ENCODE measurements at regions not wholly inside any gene's neighbourhood (a gene's known extent, or its start where the extent isn't known, plus 50 kb on each side); places are given as distances from the start of the nearest gene placed in this dataset.

DNA sequence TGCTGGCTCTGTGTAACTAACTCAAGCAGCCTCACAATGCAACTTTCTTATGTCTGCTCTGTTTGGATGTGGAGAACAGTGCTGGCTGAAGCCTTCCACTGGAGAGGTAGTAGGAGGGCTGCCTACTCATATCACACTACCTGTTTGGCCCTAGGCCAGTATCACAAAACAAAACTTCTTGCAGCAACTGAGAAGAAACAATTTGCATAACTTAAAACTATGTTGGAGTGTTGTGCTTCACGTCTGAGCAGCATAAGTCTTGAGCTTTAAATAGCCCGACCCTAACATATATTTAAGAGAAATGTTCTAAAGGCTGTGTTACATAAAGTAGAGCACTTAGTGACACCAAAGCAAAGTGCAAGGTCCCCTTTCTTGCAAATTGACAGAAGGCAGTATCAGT is 204.9 kb upstream of the ACVR2A start:
- no peaks in the 10 kb centered on the region for H3K4me1 ChIP-seq
- H3K9me3 ChIP-seq = no peaks in the 10 kb centered on the region
- TF ChIP-seq, protein P1, sequence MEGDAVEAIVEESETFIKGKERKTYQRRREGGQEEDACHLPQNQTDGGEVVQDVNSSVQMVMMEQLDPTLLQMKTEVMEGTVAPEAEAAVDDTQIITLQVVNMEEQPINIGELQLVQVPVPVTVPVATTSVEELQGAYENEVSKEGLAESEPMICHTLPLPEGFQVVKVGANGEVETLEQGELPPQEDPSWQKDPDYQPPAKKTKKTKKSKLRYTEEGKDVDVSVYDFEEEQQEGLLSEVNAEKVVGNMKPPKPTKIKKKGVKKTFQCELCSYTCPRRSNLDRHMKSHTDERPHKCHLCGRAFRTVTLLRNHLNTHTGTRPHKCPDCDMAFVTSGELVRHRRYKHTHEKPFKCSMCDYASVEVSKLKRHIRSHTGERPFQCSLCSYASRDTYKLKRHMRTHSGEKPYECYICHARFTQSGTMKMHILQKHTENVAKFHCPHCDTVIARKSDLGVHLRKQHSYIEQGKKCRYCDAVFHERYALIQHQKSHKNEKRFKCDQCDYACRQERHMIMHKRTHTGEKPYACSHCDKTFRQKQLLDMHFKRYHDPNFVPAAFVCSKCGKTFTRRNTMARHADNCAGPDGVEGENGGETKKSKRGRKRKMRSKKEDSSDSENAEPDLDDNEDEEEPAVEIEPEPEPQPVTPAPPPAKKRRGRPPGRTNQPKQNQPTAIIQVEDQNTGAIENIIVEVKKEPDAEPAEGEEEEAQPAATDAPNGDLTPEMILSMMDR (IDR thresholded peaks at IDR 0.05) = no peak
- no peak for TF ChIP-seq POLR2AphosphoS5 (IDR thresholded peaks at IDR 0.05)
- TF ChIP-seq POLR2A (IDR thresholded peaks at IDR 0.05) = no peak
- H3K27ac ChIP-seq = no peak overlapping the region
- no peaks in the 10 kb centered on the region for H3K27me3 ChIP-seq
- H3K4me3 ChIP-seq = no peak overlapping the region
- no peaks in the 10 kb centered on the region for H3K36me3 ChIP-seq
- DNase-seq (ENCODE audit: low spot score in 2 of 2) = no peak
- intact Hi-C loops (cut with DNase I; ENCODE audit: low total_unique reads) = no loop called here

DNA sequence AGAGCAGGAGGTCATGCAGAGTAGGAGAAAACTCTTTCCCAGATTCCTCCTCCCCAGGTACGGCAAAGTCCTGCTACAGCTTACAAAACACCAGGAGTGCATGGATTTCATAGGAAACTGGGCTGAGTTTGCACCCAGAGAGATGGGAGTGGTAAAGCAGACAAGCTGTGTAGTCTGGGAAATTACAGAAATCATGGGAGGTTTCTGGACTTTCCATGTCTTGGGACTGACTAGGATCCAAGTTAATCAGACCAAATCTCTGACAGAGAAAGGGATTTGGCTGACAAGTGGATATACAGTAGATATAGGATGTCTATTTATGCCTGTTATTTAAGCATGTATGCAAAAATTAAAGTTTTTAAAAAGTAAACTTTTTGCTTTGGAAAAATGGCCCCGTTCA is 205.4 kb upstream of the ACVR2A start:
- TF ChIP-seq POLR2A (IDR thresholded peaks at IDR 0.05) (no peak), POLR2AphosphoS5 (IDR thresholded peaks at IDR 0.05) (no peak)
- TF ChIP-seq, protein P1 (IDR thresholded peaks at IDR 0.05) = no peak
- H3K27ac ChIP-seq = no peak overlapping the region
- no peak overlapping the region for H3K4me3 ChIP-seq
- DNase-seq (ENCODE audit: low spot score in 2 of 2) = no peak
- no peaks in the 10 kb centered on the region for H3K27me3 ChIP-seq
- no peaks in the 10 kb centered on the region for H3K36me3 ChIP-seq
- H3K4me1 ChIP-seq = no peaks in the 10 kb centered on the region
- intact Hi-C loops (cut with DNase I; ENCODE audit: low total_unique reads) = no loop called here
- no peaks in the 10 kb centered on the region for H3K9me3 ChIP-seq

DNA sequence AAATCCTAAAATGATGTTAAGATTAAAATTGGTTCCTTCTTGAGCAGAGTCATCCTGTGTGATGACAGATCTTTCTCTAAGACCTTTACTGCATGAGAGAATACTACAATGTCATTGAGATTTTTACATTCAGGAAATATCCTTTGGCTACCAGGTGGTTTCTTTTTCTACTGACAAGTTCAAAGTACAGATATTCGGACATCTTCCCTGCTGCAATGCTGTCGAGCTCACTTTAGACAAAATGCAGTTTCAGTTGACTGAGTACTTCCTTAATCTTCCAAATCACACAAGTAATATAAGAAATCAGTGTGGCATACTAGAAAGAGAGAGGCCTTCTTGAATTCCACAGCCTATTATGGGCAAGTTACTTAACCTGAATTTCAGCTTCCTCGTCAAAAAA is 207.9 kb upstream of the ACVR2A start:
- no peaks in the 10 kb centered on the region for H3K9me3 ChIP-seq
- no peak overlapping the region for H3K4me3 ChIP-seq
- no peaks in the 10 kb centered on the region for H3K4me1 ChIP-seq
- no peak overlapping the region for H3K27ac ChIP-seq
- no peaks in the 10 kb centered on the region for H3K27me3 ChIP-seq
- TF ChIP-seq POLR2AphosphoS5 (IDR thresholded peaks at IDR 0.05) = no peak
- no peak for TF ChIP-seq POLR2A (IDR thresholded peaks at IDR 0.05)
- TF ChIP-seq, protein P1 (IDR thresholded peaks at IDR 0.05) = no peak
- no peaks in the 10 kb centered on the region for H3K36me3 ChIP-seq
- intact Hi-C loops (cut with DNase I; ENCODE audit: low total_unique reads) = no loop called here
- no peak for DNase-seq (ENCODE audit: low spot score in 2 of 2)

DNA sequence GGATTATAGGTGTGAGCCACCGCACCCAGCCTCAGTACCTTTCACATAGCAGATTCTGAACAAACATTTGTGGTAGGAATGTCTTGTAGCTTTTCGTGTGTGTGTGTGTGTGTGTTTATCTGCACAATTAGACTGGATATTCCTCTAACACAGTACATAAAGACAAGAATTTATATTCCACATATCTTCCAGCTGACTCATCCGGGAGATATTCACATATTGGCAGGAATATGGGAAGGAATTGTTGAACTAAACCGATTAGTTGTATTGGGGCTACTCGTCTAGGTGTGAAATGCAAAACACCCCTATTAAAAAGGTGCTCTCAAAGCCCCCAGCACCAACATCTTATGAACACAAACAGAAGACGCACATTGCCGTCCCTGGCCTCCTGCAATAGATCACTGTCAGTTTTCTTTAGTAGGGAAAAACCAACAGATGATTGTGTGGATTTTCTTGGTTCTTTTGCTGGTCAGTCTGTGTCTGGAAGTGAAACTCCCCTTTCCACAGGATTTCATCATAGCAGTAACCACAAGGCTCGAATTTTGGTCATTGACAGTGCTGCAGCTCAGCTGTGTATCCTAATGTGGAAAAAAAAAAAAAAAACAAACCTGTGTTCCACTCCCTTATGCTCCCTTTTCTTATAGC is 208.5 kb upstream of the ACVR2A start:
- Histone ChIP-seq H3K36me3 (no peaks in the 10 kb centered on the region), H3K9me3 (no peaks in the 10 kb centered on the region), H3K4me1 (no peaks in the 10 kb centered on the region), H3K27me3 (no peaks in the 10 kb centered on the region), H3K27ac (peak overlapping the region in 1 of 2 donors; percentile 16), H3K4me3 (no peak overlapping the region)
- intact Hi-C loops (cut with DNase I; ENCODE audit: low total_unique reads) = no loop called here
- DNase-seq (ENCODE audit: low spot score in 2 of 2) = no peak
- TF ChIP-seq POLR2A (IDR thresholded peaks at IDR 0.05) (no peak), POLR2AphosphoS5 (IDR thresholded peaks at IDR 0.05) (no peak)
- TF ChIP-seq, protein P1 (IDR thresholded peaks at IDR 0.05) = no peak

DNA sequence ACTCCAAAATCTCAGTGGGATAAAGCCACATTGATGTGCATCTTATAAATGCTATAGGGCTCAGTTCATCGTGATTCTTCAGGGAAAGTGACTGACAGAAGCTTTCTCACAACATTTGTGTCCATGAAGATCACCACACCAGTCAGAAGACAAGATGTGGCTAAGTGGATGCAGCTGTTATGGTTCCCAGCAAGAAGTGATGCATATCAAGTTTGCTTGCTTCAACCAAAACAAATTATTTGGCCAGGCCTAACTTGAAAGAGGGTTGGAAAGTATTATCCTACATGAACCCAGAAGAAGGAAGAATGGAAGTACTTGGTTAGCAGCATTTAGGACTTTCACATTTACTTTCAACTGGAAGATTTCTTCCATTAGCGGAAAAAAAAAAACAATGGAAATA is 210.0 kb upstream of the ACVR2A start:
- Histone ChIP-seq H3K4me1 (no peaks in the 10 kb centered on the region), H3K4me3 (no peak overlapping the region), H3K27ac (no peak overlapping the region), H3K36me3 (no peaks in the 10 kb centered on the region), H3K9me3 (no peaks in the 10 kb centered on the region), H3K27me3 (no peaks in the 10 kb centered on the region)
- intact Hi-C loops (cut with DNase I; ENCODE audit: low total_unique reads) = no loop called here
- TF ChIP-seq, protein P1 (IDR thresholded peaks at IDR 0.05) = no peak
- TF ChIP-seq POLR2AphosphoS5 (IDR thresholded peaks at IDR 0.05) = no peak
- TF ChIP-seq POLR2A (IDR thresholded peaks at IDR 0.05) = no peak
- no peak for DNase-seq (ENCODE audit: low spot score in 2 of 2)
